ENCODE measurements at regions not wholly inside any gene's neighbourhood (a gene's known extent, or its start where the extent isn't known, plus 50 kb on each side); places are given as distances from the start of the nearest gene placed in this dataset.

DNA sequence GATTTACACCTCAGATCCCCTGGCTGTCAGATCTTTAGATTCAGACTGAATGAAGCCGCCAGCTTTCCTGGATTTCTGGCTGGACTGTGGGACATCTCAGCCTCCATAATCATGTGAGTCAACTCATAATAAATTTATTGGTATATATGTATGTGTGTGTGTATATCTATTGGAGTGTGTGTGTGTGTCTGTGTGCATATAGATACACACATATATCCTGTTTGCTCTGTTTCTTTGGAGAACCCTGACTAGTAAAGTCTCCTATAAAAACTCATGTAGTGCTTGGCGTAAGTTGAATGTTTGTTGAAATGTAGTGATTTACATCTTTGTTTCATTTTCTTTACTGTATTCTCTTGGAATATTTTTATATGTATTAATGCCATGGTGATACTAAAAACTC lies 499.5 kb upstream of the KLF12 start:
- TF ChIP-seq, protein P1, sequence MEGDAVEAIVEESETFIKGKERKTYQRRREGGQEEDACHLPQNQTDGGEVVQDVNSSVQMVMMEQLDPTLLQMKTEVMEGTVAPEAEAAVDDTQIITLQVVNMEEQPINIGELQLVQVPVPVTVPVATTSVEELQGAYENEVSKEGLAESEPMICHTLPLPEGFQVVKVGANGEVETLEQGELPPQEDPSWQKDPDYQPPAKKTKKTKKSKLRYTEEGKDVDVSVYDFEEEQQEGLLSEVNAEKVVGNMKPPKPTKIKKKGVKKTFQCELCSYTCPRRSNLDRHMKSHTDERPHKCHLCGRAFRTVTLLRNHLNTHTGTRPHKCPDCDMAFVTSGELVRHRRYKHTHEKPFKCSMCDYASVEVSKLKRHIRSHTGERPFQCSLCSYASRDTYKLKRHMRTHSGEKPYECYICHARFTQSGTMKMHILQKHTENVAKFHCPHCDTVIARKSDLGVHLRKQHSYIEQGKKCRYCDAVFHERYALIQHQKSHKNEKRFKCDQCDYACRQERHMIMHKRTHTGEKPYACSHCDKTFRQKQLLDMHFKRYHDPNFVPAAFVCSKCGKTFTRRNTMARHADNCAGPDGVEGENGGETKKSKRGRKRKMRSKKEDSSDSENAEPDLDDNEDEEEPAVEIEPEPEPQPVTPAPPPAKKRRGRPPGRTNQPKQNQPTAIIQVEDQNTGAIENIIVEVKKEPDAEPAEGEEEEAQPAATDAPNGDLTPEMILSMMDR (IDR thresholded peaks at IDR 0.05), result no peak
- no peak for TF ChIP-seq POLR2A (IDR thresholded peaks at IDR 0.05)
